Karpas-422 (cell line): ENCODE measurements at regions not wholly inside any gene's neighbourhood (a gene's known extent, or its start where the extent isn't known, plus 50 kb on each side); places are given as distances from the start of the nearest gene placed in this dataset.

ENCODE experiments used
- DNase-seq: peaks from one replicate; pipeline ENCODE4 v3.0.0-alpha.2; 2015
- H2AFZ ChIP-seq: fragments of 200-600 bp; sonication (generic); 2 replicates; pipeline ENCODE4 v1.6.1; 2014; ENCODE audit warnings: antibody characterized with exemption, low read length, mixed read lengths
- H3K27ac ChIP-seq: fragments of 200-600 bp; sonication (generic); 2 replicates; pipeline ENCODE4 v1.5.1; 2014; ENCODE audit warnings: mild to moderate bottlenecking, low read length, moderate library complexity
- H3K27me3 ChIP-seq: fragments of 200-600 bp; sonication (generic); 2 replicates; pipeline ENCODE4 v1.6.1; 2014; ENCODE audit warnings: low read length, mixed read lengths
- H3K36me3 ChIP-seq: fragments of 200-600 bp; sonication (generic); 2 replicates; pipeline ENCODE4 v1.6.1; 2014; ENCODE audit warnings: low read length, mixed read lengths; ENCODE audit not compliant: insufficient read depth
- H3K4me1 ChIP-seq: fragments of 200-600 bp; sonication (generic); 2 replicates; pipeline ENCODE4 v1.6.1; 2014; ENCODE audit warnings: mild to moderate bottlenecking, low read length, mixed read lengths
- H3K4me2 ChIP-seq: fragments of 200-600 bp; sonication (generic); 2 replicates; pipeline ENCODE4 v1.6.1; 2014; ENCODE audit warnings: low read length, low read depth, mild to moderate bottlenecking; ENCODE audit not compliant: poor library complexity, severe bottlenecking
- H3K4me3 ChIP-seq: fragments of 200-600 bp; sonication (generic); 2 replicates; pipeline ENCODE4 v1.5.1; 2014; ENCODE audit warnings: mild to moderate bottlenecking, antibody characterized with exemption, low read length, mixed read lengths
- H3K79me2 ChIP-seq: fragments of 200-600 bp; sonication (generic); 2 replicates; pipeline ENCODE4 v1.6.1; 2014; ENCODE audit warnings: mild to moderate bottlenecking, low read length, mixed read lengths
- H3K9ac ChIP-seq: fragments of 200-600 bp; sonication (generic); 2 replicates; pipeline ENCODE4 v1.6.0; 2014; ENCODE audit warnings: low read length
- H3K9me2 ChIP-seq: fragments of 200-600 bp; sonication (generic), shearing (Covaris generic); replicated peaks from 2 replicates; pipeline ENCODE4 v1.6.0; 2014; ENCODE audit warnings: mild to moderate bottlenecking, low read length, moderate library complexity; ENCODE audit not compliant: insufficient read depth
- H3K9me3 ChIP-seq: fragments of 300-700, 200-600 bp; sonication (generic); 2 replicates; pipeline ENCODE4 v1.6.1; 2014; ENCODE audit warnings: low read length, mixed read lengths
- H4K20me1 ChIP-seq: fragments of 200-600 bp; sonication (generic); 2 replicates; pipeline ENCODE4 v1.6.1; 2014; ENCODE audit warnings: mild to moderate bottlenecking, antibody characterized with exemption, low read length, low read depth; ENCODE audit not compliant: insufficient read depth

- H2AFZ ChIP-seq, result no peak overlapping the region
Observed at GRCh38 chr2:134185639-134186038, 68.2 kb upstream of the MGAT5 start.

GRCh38 chr2:134189009-134189720, 64.7 kb upstream of the MGAT5 start:
- Histone ChIP-seq H3K9me2 (no peaks in the 10 kb centered on the region), H3K36me3 (no peaks in the 10 kb centered on the region), H3K4me2 (no peak overlapping the region), H3K79me2 (no peaks in the 10 kb centered on the region), H3K4me1 (no peaks in the 10 kb centered on the region), H3K27me3 (no peaks in the 10 kb centered on the region), H4K20me1 (peaks cover 64% of the 10 kb centered on the region), H2AFZ (no peak overlapping the region), H3K9me3 (no peaks in the 10 kb centered on the region), H3K4me3 (no peak overlapping the region), H3K27ac (no peak overlapping the region), H3K9ac (no peak overlapping the region)
- no peak for DNase-seq

More at GRCh38 chr2:134185639-134186038, 68.2 kb upstream of the MGAT5 start:
- DNase-seq, result no peak
- H3K27ac ChIP-seq, result no peak overlapping the region
- peaks cover 68% of the 10 kb centered on the region for H4K20me1 ChIP-seq
- H3K9me3 ChIP-seq, result no peaks in the 10 kb centered on the region
- no peak overlapping the region for H3K4me3 ChIP-seq
- H3K36me3 ChIP-seq, result no peaks in the 10 kb centered on the region
- H3K9me2 ChIP-seq, result no peaks in the 10 kb centered on the region
- H3K9ac ChIP-seq, result no peak overlapping the region
- no peaks in the 10 kb centered on the region for H3K79me2 ChIP-seq
- no peaks in the 10 kb centered on the region for H3K4me1 ChIP-seq
- H3K4me2 ChIP-seq, result no peak overlapping the region
- no peaks in the 10 kb centered on the region for H3K27me3 ChIP-seq

- Histone ChIP-seq H4K20me1 (peaks cover 67% of the 10 kb centered on the region), H3K27me3 (no peaks in the 10 kb centered on the region), H3K27ac (no peak overlapping the region), H3K4me2 (no peak overlapping the region), H3K79me2 (no peaks in the 10 kb centered on the region), H3K9me2 (no peaks in the 10 kb centered on the region), H3K4me3 (no peak overlapping the region), H3K9me3 (no peaks in the 10 kb centered on the region), H2AFZ (no peak overlapping the region), H3K9ac (no peak overlapping the region), H3K36me3 (no peaks in the 10 kb centered on the region), H3K4me1 (no peaks in the 10 kb centered on the region)
- DNase-seq, result no peak
Observed at GRCh38 chr2:134190062-134190806, 63.6 kb upstream of the MGAT5 start.

GRCh38 chr2:134190807-134191203, 63.1 kb upstream of the MGAT5 start:
- no peak for DNase-seq
- H3K4me3 ChIP-seq, result no peak overlapping the region
- H3K9me3 ChIP-seq, result no peaks in the 10 kb centered on the region
- no peaks in the 10 kb centered on the region for H3K79me2 ChIP-seq
- no peaks in the 10 kb centered on the region for H3K9me2 ChIP-seq
- no peaks in the 10 kb centered on the region for H3K27me3 ChIP-seq
- H3K4me1 ChIP-seq, result no peaks in the 10 kb centered on the region
- no peak overlapping the region for H3K27ac ChIP-seq
- no peaks in the 10 kb centered on the region for H3K36me3 ChIP-seq
- no peak overlapping the region for H2AFZ ChIP-seq
- H3K9ac ChIP-seq, result no peak overlapping the region
- H4K20me1 ChIP-seq, result peaks cover 71% of the 10 kb centered on the region
- no peak overlapping the region for H3K4me2 ChIP-seq

- H3K79me2 ChIP-seq, result no peaks in the 10 kb centered on the region
- H3K4me2 ChIP-seq, result no peak overlapping the region
- H2AFZ ChIP-seq, result no peak overlapping the region
- no peaks in the 10 kb centered on the region for H3K36me3 ChIP-seq
- no peak overlapping the region for H3K4me3 ChIP-seq
- no peak overlapping the region for H3K27ac ChIP-seq
- H3K4me1 ChIP-seq, result no peaks in the 10 kb centered on the region
- H3K9ac ChIP-seq, result no peak overlapping the region
- H3K9me2 ChIP-seq, result no peaks in the 10 kb centered on the region
- H3K27me3 ChIP-seq, result no peaks in the 10 kb centered on the region
- no peak for DNase-seq
- no peaks in the 10 kb centered on the region for H3K9me3 ChIP-seq
- H4K20me1 ChIP-seq, result peaks cover 71% of the 10 kb centered on the region
Observed at GRCh38 chr2:134191835-134192234, 62.0 kb upstream of the MGAT5 start.

GRCh38 chr2:134193006-134193405, 60.9 kb upstream of the MGAT5 start:
- no peaks in the 10 kb centered on the region for H3K4me1 ChIP-seq
- DNase-seq, result no peak
- H3K9me2 ChIP-seq, result no peaks in the 10 kb centered on the region
- H3K27me3 ChIP-seq, result no peaks in the 10 kb centered on the region
- H3K36me3 ChIP-seq, result no peaks in the 10 kb centered on the region
- H4K20me1 ChIP-seq, result peaks cover 72% of the 10 kb centered on the region
- no peak overlapping the region for H2AFZ ChIP-seq
- H3K4me3 ChIP-seq, result no peak overlapping the region
- H3K27ac ChIP-seq, result no peak overlapping the region
- H3K9ac ChIP-seq, result no peak overlapping the region
- no peaks in the 10 kb centered on the region for H3K9me3 ChIP-seq
- no peak overlapping the region for H3K4me2 ChIP-seq
- H3K79me2 ChIP-seq, result no peaks in the 10 kb centered on the region

GRCh38 chr2:134194519-134194918, 59.4 kb upstream of the MGAT5 start:
- H2AFZ ChIP-seq, result no peak overlapping the region
- no peaks in the 10 kb centered on the region for H3K36me3 ChIP-seq
- H3K9me3 ChIP-seq, result no peaks in the 10 kb centered on the region
- H3K9me2 ChIP-seq, result no peaks in the 10 kb centered on the region
- H3K27ac ChIP-seq, result no peak overlapping the region
- H3K79me2 ChIP-seq, result no peaks in the 10 kb centered on the region
- peaks cover 73% of the 10 kb centered on the region for H4K20me1 ChIP-seq
- H3K27me3 ChIP-seq, result no peaks in the 10 kb centered on the region
- H3K4me2 ChIP-seq, result no peak overlapping the region
- no peak overlapping the region for H3K9ac ChIP-seq
- H3K4me3 ChIP-seq, result no peak overlapping the region
- no peak for DNase-seq
- H3K4me1 ChIP-seq, result peaks cover 2% of the 10 kb centered on the region; the same call in 1 of the 2 replicates

- H3K9ac ChIP-seq, result no peak overlapping the region
- no peak for DNase-seq
- H2AFZ ChIP-seq, result no peak overlapping the region
- H3K79me2 ChIP-seq, result no peaks in the 10 kb centered on the region
- peaks cover 2% of the 10 kb centered on the region; the same call in 1 of the 2 replicates for H3K4me1 ChIP-seq
- H3K27me3 ChIP-seq, result no peaks in the 10 kb centered on the region
- H3K36me3 ChIP-seq, result no peaks in the 10 kb centered on the region
- no peak overlapping the region for H3K4me3 ChIP-seq
- no peak overlapping the region for H3K27ac ChIP-seq
- H4K20me1 ChIP-seq, result peaks cover 76% of the 10 kb centered on the region
- H3K9me2 ChIP-seq, result no peaks in the 10 kb centered on the region
- H3K4me2 ChIP-seq, result no peak overlapping the region
- no peaks in the 10 kb centered on the region for H3K9me3 ChIP-seq
Observed at GRCh38 chr2:134195341-134195740, 58.5 kb upstream of the MGAT5 start.
